HCT116 (cell line): ENCODE measurements at regions not wholly inside any gene's neighbourhood (a gene's known extent, or its start where the extent isn't known, plus 50 kb on each side); places are given as distances from the start of the nearest gene placed in this dataset.

Experiments
- ATAC-seq: fragments of 200-7000 bp; cut with Tn5 transposase; 2 replicates; pipeline ENCODE4 v1.9.1; 2020; ENCODE audit warnings: mild to moderate bottlenecking, moderate library complexity
- BruUV-seq: library from RNA; stranded (reverse); fragments of 400-500 nt; replicated peaks from 2 replicates; lab custom pipeline; 2021; lab: Mats Ljungman, UMichigan
- CTCF ChIA-PET: fragments of 300-600 bp; sonication (Branson Sonifier 250); formaldehyde crosslinking; loops from one replicate; lab custom pipeline; 2021; ENCODE audit warnings: antibody characterized with exemption; lab: Charles Lee
- POLR2A ChIA-PET: fragments of 300-600, 350-600 bp; sonication (Branson Sonifier 250); formaldehyde crosslinking; loops from one replicate; lab custom pipeline; 2021; ENCODE audit warnings: antibody characterized with exemption; lab: Charles Lee
- RAD21 ChIA-PET, 2 experiments: fragments of 300-600 bp; sonication (Branson Sonifier 250); formaldehyde crosslinking; loops; one replicate each; lab custom pipeline; 2023; ENCODE audit warnings: low total read pairs in 2 of 2; ENCODE audit not compliant: uncharacterized antibody in 2 of 2, unreplicated experiment in 2 of 2, low non-redundant PET in 1 of 2; lab: Charles Lee
- DNase-seq: peaks from one replicate; pipeline ENCODE4 v3.0.0-alpha.2; 2010; ENCODE audit warnings: low read depth, low spot score
- H2AFZ ChIP-seq: fragments of 200-600 bp; shearing (Covaris generic), sonication (generic); 2 replicates; pipeline ENCODE4 v1.6.1; 2017; ENCODE audit warnings: low read depth, mixed run types, mixed read lengths, antibody characterized with exemption, low read length; ENCODE audit not compliant: poor library complexity, severe bottlenecking
- H3K27ac ChIP-seq: 2 replicates; pipeline ENCODE4 v1.5.1; 2012; ENCODE audit warnings: low read depth, low read length
- H3K27me3 ChIP-seq: fragments of 200-600 bp; sonication (generic); 2 replicates; pipeline ENCODE4 v1.6.1; 2016; ENCODE audit warnings: mixed run types, low read length, mixed read lengths; ENCODE audit not compliant: insufficient read depth
- H3K36me3 ChIP-seq, 2 experiments: fragments of 200-500 bp in 1 of 2; fragments of 200-600 bp in 1 of 2; sonication (Bioruptor generic) in 1 of 2; sonication (generic) in 1 of 2; 2 replicates each; pipeline versions ENCODE4 v1.5.1 to v1.6.1; 2014 to 2016; ENCODE audit warnings: low read length in 2 of 2, inconsistent platforms in 1 of 2, mixed read lengths in 1 of 2, mixed run types in 1 of 2; ENCODE audit not compliant: insufficient read depth in 2 of 2, control insufficient read depth in 1 of 2
- H3K4me1 ChIP-seq, 2 experiments: fragments of 200-600 bp in 1 of 2; sonication (generic) in 1 of 2; 2 replicates each; pipeline versions ENCODE4 v1.5.1 to v1.6.1; 2012 to 2017; ENCODE audit warnings: low read length in 2 of 2, inconsistent platforms in 1 of 2, mild to moderate bottlenecking in 1 of 2, mixed read lengths in 1 of 2, mixed run types in 1 of 2, moderate library complexity in 1 of 2; ENCODE audit not compliant: insufficient read depth in 2 of 2, control insufficient read depth in 1 of 2
- H3K4me2 ChIP-seq: fragments of 200-600 bp; sonication (generic); 2 replicates; pipeline ENCODE4 v1.6.1; 2017; ENCODE audit warnings: mixed run types, low read length, mixed read lengths
- H3K4me3 ChIP-seq, 2 experiments: fragments of 200-600 bp in 1 of 2; sonication (generic) in 1 of 2; replicated peaks in 1 of 2; 2 replicates each; pipeline ENCODE4 v1.5.1; 2011 to 2016; ENCODE audit warnings: low read length in 2 of 2, control low read depth in 1 of 2, low read depth in 1 of 2, mild to moderate bottlenecking in 1 of 2, mixed read lengths in 1 of 2, mixed run types in 1 of 2
- H3K79me2 ChIP-seq: fragments of 200-600 bp; sonication (generic); 2 replicates; pipeline ENCODE4 v1.6.1; 2017; ENCODE audit warnings: mild to moderate bottlenecking, mixed run types, low read length, moderate library complexity, mixed read lengths; ENCODE audit not compliant: insufficient read depth
- H3K9ac ChIP-seq: fragments of 200-600 bp; sonication (generic); 2 replicates; pipeline ENCODE4 v1.6.1; 2016; ENCODE audit warnings: low read length, mixed read lengths
- H3K9me2 ChIP-seq: fragments of 200-600 bp; sonication (generic), shearing (Covaris generic); 2 replicates; pipeline ENCODE4 v1.6.1; 2017; ENCODE audit warnings: mixed run types, mild to moderate bottlenecking, moderate library complexity; ENCODE audit not compliant: insufficient read depth
- H3K9me3 ChIP-seq, 2 experiments: fragments of 200-500 bp in 1 of 2; fragments of 200-600 bp in 1 of 2; sonication (Bioruptor generic) in 1 of 2; sonication (generic) in 1 of 2; 2 replicates each; pipeline ENCODE4 v1.6.1; 2014 to 2017; ENCODE audit warnings: low read length in 2 of 2, mixed read lengths in 2 of 2, inconsistent platforms in 1 of 2, low read depth in 1 of 2, mild to moderate bottlenecking in 1 of 2, mixed run types in 1 of 2, moderate library complexity in 1 of 2; ENCODE audit not compliant: control insufficient read depth in 1 of 2, insufficient read depth in 1 of 2
- H4K20me1 ChIP-seq: fragments of 200-600 bp; sonication (generic), shearing (Covaris generic); 2 replicates; pipeline ENCODE4 v1.6.1; 2017; ENCODE audit warnings: mixed run types, mild to moderate bottlenecking, moderate library complexity; ENCODE audit not compliant: insufficient read depth
- ATF3 ChIP-seq: IDR thresholded peaks from 2 replicates; pipeline ENCODE4 v1.6.1; 2012
- CBX3 ChIP-seq: IDR thresholded peaks from 2 replicates; pipeline ENCODE4 v1.6.1; 2012; ENCODE audit warnings: low read depth
- EZH2 ChIP-seq: fragments of 200-600 bp; sonication (generic); IDR thresholded peaks from 2 replicates; pipeline ENCODE4 v1.6.1; 2017; ENCODE audit warnings: antibody characterized with exemption, mixed run types
- EZH2phosphoT487 ChIP-seq: fragments of 200-600 bp; IDR thresholded peaks from 2 replicates; pipeline ENCODE4 v1.6.1; 2018; ENCODE audit warnings: antibody characterized with exemption, borderline replicate concordance
- FOSL1 ChIP-seq: IDR thresholded peaks from 2 replicates; pipeline ENCODE4 v1.6.1; 2012; ENCODE audit warnings: low read depth
- JUND ChIP-seq: IDR thresholded peaks from 2 replicates; pipeline ENCODE4 v1.6.1; 2012
- POLR2AphosphoS5 ChIP-seq: IDR thresholded peaks from 2 replicates; pipeline ENCODE4 v1.6.1; 2011; ENCODE audit warnings: mild to moderate bottlenecking, low read depth, low read length, moderate library complexity
- SRF ChIP-seq: IDR thresholded peaks from 2 replicates; pipeline ENCODE4 v1.6.1; 2012; ENCODE audit warnings: low read depth
- intact Hi-C: fragments of 100-400 bp; cut with micrococcal nuclease; formaldehyde crosslinking; loops from 2 replicates; pipeline ENCODE4 v1.10.0; 2022
- TF ChIP-seq, protein P1 (sequence below): IDR thresholded peaks from 2 replicates; pipeline ENCODE4 v1.6.1; 2012; ENCODE audit warnings: low read depth
- TF ChIP-seq, protein P2 (sequence below), 3 experiments: fragments of 200-600 bp in 1 of 3; sonication (generic) in 1 of 3; IDR thresholded peaks in 2 of 3; conservative IDR thresholded peaks in 1 of 3; 2 replicates each; pipeline ENCODE4 v1.5.1; 2012 to 2017; ENCODE audit warnings: low read depth in 2 of 3, low read length in 2 of 3, antibody characterized with exemption in 1 of 3, borderline replicate concordance in 1 of 3, control low read depth in 1 of 3, mild to moderate bottlenecking in 1 of 3, mixed read lengths in 1 of 3, mixed run types in 1 of 3, moderate library complexity in 1 of 3; ENCODE audit not compliant: insufficient read depth in 1 of 3

GRCh38 chr18:72623444-72623843, 79.3 kb upstream of the CBLN2 start:
- no peaks in the 10 kb centered on the region for H4K20me1 ChIP-seq

More at GRCh38 chr18:72623444-72623843, 79.3 kb upstream of the CBLN2 start:
- no TSS peak for BruUV-seq
- Histone ChIP-seq H3K36me3 (no peaks in the 10 kb centered on the region), H3K9ac (no peak overlapping the region), H3K9me3 (peaks cover 13 to 14% of the 10 kb centered on the region in 2 experiments; a peak in 2 of 4 replicates), H3K4me1 (no peaks in the 10 kb centered on the region), H3K4me3 (no peak overlapping the region), H3K27ac (no peak overlapping the region), H2AFZ (no peak overlapping the region), H3K4me2 (no peak overlapping the region), H3K79me2 (no peaks in the 10 kb centered on the region), H3K27me3 (no peaks in the 10 kb centered on the region), H3K9me2 (no peaks in the 10 kb centered on the region)
- TF ChIP-seq POLR2AphosphoS5: no peak
- TF ChIP-seq EZH2: no peak
- no peak for TF ChIP-seq SRF
- TF ChIP-seq, protein P1, sequence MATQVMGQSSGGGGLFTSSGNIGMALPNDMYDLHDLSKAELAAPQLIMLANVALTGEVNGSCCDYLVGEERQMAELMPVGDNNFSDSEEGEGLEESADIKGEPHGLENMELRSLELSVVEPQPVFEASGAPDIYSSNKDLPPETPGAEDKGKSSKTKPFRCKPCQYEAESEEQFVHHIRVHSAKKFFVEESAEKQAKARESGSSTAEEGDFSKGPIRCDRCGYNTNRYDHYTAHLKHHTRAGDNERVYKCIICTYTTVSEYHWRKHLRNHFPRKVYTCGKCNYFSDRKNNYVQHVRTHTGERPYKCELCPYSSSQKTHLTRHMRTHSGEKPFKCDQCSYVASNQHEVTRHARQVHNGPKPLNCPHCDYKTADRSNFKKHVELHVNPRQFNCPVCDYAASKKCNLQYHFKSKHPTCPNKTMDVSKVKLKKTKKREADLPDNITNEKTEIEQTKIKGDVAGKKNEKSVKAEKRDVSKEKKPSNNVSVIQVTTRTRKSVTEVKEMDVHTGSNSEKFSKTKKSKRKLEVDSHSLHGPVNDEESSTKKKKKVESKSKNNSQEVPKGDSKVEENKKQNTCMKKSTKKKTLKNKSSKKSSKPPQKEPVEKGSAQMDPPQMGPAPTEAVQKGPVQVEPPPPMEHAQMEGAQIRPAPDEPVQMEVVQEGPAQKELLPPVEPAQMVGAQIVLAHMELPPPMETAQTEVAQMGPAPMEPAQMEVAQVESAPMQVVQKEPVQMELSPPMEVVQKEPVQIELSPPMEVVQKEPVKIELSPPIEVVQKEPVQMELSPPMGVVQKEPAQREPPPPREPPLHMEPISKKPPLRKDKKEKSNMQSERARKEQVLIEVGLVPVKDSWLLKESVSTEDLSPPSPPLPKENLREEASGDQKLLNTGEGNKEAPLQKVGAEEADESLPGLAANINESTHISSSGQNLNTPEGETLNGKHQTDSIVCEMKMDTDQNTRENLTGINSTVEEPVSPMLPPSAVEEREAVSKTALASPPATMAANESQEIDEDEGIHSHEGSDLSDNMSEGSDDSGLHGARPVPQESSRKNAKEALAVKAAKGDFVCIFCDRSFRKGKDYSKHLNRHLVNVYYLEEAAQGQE: no peak
- no peak for TF ChIP-seq JUND
- no peak for TF ChIP-seq ATF3
- TF ChIP-seq FOSL1: no peak
- TF ChIP-seq CBX3: no peak
- TF ChIP-seq, protein P2, sequence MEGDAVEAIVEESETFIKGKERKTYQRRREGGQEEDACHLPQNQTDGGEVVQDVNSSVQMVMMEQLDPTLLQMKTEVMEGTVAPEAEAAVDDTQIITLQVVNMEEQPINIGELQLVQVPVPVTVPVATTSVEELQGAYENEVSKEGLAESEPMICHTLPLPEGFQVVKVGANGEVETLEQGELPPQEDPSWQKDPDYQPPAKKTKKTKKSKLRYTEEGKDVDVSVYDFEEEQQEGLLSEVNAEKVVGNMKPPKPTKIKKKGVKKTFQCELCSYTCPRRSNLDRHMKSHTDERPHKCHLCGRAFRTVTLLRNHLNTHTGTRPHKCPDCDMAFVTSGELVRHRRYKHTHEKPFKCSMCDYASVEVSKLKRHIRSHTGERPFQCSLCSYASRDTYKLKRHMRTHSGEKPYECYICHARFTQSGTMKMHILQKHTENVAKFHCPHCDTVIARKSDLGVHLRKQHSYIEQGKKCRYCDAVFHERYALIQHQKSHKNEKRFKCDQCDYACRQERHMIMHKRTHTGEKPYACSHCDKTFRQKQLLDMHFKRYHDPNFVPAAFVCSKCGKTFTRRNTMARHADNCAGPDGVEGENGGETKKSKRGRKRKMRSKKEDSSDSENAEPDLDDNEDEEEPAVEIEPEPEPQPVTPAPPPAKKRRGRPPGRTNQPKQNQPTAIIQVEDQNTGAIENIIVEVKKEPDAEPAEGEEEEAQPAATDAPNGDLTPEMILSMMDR (IDR thresholded peaks at IDR 0.05 in 2 of 3, conservative IDR thresholded peaks at IDR 0.05 in 1 of 3; ENCODE audit: borderline replicate concordance in 1 of 3, insufficient read depth in 1 of 3, low read depth in 2 of 3, low read length in 2 of 3): no peak
- no peak for TF ChIP-seq EZH2phosphoT487
- ATAC-seq: no peak
- intact Hi-C loops: no loop called here
- ChIA-PET CTCF (no interaction called here), RAD21 (no interaction called here), POLR2A (no interaction called here)
- DNase-seq: no peak
